Fibroblast of villous mesenchyme (primary cell): ENCODE measurements at regions not wholly inside any gene's neighbourhood (a gene's known extent, or its start where the extent isn't known, plus 50 kb on each side); places are given as distances from the start of the nearest gene placed in this dataset.

Experiments used
- DNase-seq: peaks from one replicate; pipeline ENCODE4 v3.0.0-alpha.2; 2010; ENCODE audit warnings: low read depth
- H3K4me3 ChIP-seq: 2 replicates; pipeline ENCODE4 v1.5.1; 2011; ENCODE audit warnings: low read depth, mild to moderate bottlenecking, low read length
- TF ChIP-seq, protein P1 (sequence below): IDR thresholded peaks from 2 replicates; pipeline ENCODE4 v1.5.1; 2012; ENCODE audit warnings: low read depth, mild to moderate bottlenecking, low read length; ENCODE audit not compliant: insufficient read depth

DNA sequence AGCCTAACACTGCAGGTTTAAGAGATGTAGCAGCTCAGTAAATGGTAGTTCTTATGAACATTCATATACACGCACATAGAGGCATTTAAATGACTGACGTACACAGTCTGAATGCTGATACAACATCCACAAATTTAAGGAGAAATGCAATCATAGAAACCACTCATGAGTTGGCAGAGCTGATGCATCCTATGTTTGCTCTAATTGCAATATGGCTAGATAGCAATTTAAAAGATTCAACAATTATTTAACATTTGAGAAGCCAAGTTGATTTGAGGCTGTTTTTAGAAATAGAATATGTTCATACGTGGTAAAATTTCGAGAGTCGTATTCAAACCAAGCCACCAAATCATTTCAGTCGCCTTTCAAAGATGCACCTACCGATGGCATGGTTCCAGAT lies 135.6 kb downstream of the PFKFB3 start:
- DNase-seq, result no peak
- no peak overlapping the region for H3K4me3 ChIP-seq
- TF ChIP-seq, protein P1, sequence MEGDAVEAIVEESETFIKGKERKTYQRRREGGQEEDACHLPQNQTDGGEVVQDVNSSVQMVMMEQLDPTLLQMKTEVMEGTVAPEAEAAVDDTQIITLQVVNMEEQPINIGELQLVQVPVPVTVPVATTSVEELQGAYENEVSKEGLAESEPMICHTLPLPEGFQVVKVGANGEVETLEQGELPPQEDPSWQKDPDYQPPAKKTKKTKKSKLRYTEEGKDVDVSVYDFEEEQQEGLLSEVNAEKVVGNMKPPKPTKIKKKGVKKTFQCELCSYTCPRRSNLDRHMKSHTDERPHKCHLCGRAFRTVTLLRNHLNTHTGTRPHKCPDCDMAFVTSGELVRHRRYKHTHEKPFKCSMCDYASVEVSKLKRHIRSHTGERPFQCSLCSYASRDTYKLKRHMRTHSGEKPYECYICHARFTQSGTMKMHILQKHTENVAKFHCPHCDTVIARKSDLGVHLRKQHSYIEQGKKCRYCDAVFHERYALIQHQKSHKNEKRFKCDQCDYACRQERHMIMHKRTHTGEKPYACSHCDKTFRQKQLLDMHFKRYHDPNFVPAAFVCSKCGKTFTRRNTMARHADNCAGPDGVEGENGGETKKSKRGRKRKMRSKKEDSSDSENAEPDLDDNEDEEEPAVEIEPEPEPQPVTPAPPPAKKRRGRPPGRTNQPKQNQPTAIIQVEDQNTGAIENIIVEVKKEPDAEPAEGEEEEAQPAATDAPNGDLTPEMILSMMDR, result no peak

DNA sequence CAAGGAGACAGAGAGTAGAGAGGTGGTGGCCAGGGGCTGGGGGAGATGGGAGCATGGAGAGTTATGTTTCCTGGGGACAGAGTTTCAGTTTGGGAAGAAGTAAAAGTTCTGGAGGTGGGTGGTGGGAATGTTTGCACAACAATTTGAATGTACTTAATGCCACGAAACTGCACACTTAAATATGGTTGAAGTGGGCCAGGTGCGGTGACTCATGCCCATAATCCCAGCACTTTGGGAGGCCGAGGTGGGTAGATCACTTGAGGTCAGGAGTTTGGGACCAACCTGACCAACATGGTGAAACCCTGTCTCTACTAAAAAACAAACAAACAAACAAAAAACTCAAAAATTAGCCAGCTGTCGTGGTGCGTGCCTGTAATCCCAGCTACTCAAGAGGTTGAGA lies 137.2 kb downstream of the PFKFB3 start:
- DNase-seq, result no peak
- TF ChIP-seq, protein P1, result no peak
- no peak overlapping the region for H3K4me3 ChIP-seq

DNA sequence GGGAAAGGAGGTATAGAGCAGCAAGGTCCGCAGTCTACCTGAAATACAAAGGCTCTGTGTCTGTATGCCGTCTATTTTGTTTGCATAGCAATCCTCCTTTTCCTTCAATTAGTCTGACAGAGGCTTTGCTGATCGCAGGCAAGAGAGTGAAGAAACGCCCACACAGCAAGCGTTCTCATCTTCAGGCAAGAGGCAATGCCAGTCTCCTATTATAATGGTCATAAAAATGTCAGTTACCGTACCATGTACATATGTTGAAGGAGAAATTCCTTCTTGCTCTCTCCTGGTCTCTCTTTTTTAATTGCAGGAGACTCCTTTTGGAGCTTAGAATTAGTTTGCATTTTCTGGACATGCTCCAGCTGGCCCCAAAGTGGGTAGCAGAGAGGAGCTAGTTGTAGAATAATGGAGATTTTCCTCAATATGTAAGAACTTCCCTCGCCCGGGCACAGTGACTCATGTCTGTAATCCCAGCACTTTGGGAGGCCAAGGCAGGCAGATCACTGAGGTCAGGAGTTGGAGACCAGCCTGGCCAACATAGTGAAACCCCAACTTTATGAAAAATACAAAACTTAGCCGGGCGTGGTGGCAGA lies 139.5 kb downstream of the PFKFB3 start:
- DNase-seq, result no peak
- TF ChIP-seq, protein P1, result no peak
- H3K4me3 ChIP-seq, result no peak overlapping the region

DNA sequence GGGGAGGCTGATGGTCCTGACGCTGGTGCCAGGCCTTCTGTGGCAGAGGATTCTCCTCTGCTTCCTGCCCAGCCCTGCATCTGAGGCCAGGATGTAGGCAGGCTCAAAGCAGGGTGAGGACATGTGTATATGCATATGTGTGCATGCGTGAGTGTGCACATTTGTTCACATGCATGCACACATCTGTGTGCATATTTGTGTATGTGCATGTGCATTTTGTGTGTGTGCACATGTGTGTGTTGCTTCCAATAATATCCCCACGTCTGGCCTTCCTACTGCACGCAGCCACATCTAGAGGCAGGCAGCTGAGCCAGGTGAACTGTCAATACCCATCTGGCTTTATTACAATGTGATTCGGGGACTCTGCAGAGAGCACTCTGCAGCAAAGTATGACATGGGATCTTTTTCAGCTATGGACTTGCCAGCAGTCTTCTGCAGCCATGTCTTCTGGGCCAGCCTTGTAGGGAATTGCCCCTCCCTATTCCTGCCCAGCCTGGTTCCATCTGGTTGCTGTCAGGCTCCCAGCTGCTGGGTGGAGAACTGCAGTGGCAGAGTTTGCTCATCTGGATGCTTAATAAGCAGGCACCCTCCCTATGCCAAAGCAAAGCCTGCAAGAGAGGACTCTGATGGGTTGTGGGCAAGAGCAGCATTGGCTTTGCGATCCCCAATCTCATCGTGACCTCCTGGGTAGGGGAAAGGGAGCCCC lies 140.7 kb downstream of the PFKFB3 start:
- no peak overlapping the region for H3K4me3 ChIP-seq
- TF ChIP-seq, protein P1, result no peak
- DNase-seq, result no peak

DNA sequence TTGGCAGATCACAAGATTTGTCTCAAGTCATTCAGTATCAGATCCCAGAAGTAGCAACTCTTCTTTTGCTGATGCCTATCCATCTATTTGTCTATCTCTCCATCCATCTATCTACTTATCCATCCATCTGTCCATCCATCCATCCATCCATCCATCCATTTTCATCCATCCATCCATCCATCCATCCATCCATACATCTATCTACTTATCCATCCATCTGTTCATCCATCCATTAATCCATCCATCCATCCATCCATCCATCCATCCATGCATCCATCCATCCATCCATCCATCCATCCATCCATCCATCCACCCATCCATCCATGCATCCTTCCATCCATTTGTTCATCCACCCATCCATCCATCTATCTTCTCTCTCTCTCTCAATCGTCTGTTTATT lies 142.7 kb downstream of the PFKFB3 start:
- TF ChIP-seq, protein P1, result no peak
- H3K4me3 ChIP-seq, result no peak overlapping the region
- DNase-seq, result no peak

DNA sequence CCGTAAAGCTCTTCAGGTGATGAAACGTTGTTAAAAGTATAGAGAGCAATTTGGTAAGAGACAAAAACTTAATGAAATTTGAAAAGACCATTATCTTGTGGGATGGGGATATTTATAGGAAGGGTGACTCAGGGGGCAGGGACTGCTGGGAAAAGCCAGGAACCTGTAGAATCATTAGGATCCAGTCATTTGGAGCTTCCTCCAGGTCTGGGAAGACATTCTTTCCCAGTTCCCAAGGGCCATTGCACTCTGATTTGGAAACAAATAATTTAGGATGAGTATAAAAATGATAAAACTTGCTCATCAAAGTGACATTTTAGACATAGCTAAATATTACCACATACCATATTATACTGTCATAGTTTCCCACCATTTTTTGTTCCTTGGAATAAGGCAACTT lies 143.9 kb downstream of the PFKFB3 start:
- DNase-seq, result peak; percentile 4
- TF ChIP-seq, protein P1, result no peak
- no peak overlapping the region for H3K4me3 ChIP-seq
